ENCODE measurements at regions not wholly inside any gene's neighbourhood (a gene's known extent, or its start where the extent isn't known, plus 50 kb on each side); places are given as distances from the start of the nearest gene placed in this dataset.

DNA sequence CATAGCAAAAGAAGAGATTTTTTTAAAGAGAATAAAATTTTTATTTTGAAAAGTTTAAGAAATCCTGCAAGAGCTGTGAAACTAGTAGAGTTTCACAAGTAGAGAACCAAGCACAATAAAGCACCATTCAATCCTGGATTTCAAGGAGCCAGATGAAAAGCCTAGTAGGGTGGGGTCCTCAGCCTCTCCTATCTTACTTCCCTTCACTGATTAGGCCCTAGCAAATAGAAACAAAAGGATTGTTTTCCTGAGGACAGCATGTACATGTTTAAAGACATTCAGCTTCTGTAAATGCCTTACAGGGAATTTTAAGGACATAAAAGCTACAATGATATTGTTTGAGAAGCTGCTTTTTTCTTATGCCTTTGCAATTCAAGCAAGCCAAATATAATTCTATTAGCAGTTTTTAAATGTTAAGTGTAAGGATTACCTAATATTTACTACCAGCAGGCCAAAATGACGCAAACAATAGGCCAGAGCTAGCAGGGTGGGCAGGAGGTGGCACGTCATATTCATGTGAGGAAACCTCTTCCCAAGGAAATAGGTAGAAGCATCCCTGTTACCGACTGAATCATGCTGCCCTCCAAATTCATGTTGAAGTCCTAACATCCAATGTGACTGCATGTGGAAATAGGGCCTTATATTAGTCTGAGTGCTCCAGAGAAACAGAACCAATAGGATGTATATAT lies 337.6 kb downstream of the MLLT3 start:
- intact Hi-C loops (cut with DNase I): no loop called here
- H3K4me1 ChIP-seq: no peaks in the 10 kb centered on the region
- no peaks in the 10 kb centered on the region for H3K36me3 ChIP-seq
- TF ChIP-seq POLR2AphosphoS5 (IDR thresholded peaks at IDR 0.05; ENCODE audit: insufficient read depth in 1 of 2, low read depth in 1 of 2) (no peak), POLR2A (IDR thresholded peaks at IDR 0.05) (no peak)
- TF ChIP-seq, protein P1, sequence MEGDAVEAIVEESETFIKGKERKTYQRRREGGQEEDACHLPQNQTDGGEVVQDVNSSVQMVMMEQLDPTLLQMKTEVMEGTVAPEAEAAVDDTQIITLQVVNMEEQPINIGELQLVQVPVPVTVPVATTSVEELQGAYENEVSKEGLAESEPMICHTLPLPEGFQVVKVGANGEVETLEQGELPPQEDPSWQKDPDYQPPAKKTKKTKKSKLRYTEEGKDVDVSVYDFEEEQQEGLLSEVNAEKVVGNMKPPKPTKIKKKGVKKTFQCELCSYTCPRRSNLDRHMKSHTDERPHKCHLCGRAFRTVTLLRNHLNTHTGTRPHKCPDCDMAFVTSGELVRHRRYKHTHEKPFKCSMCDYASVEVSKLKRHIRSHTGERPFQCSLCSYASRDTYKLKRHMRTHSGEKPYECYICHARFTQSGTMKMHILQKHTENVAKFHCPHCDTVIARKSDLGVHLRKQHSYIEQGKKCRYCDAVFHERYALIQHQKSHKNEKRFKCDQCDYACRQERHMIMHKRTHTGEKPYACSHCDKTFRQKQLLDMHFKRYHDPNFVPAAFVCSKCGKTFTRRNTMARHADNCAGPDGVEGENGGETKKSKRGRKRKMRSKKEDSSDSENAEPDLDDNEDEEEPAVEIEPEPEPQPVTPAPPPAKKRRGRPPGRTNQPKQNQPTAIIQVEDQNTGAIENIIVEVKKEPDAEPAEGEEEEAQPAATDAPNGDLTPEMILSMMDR (IDR thresholded peaks at IDR 0.05): no peak
- no peak overlapping the region for H3K27ac ChIP-seq
- DNase-seq (ENCODE audit: extremely low spot score in 2 of 2): no peak
- no peaks in the 10 kb centered on the region for H3K9me3 ChIP-seq
- H3K27me3 ChIP-seq: no peaks in the 10 kb centered on the region
- H3K4me3 ChIP-seq: no peak overlapping the region

GRCh38 chr9:20280330-20280729 lies 342.0 kb downstream of the MLLT3 start:
- Histone ChIP-seq H3K36me3 (no peaks in the 10 kb centered on the region), H3K4me1 (no peaks in the 10 kb centered on the region), H3K4me3 (no peak overlapping the region), H3K27me3 (no peaks in the 10 kb centered on the region), H3K27ac (no peak overlapping the region), H3K9me3 (no peaks in the 10 kb centered on the region)
- DNase-seq (ENCODE audit: extremely low spot score in 2 of 2): no peak
- TF ChIP-seq, protein P1 (IDR thresholded peaks at IDR 0.05): no peak
- TF ChIP-seq POLR2A (IDR thresholded peaks at IDR 0.05) (no peak), POLR2AphosphoS5 (IDR thresholded peaks at IDR 0.05; ENCODE audit: insufficient read depth in 1 of 2, low read depth in 1 of 2) (no peak)
- intact Hi-C loops (cut with DNase I): no loop called here

DNA sequence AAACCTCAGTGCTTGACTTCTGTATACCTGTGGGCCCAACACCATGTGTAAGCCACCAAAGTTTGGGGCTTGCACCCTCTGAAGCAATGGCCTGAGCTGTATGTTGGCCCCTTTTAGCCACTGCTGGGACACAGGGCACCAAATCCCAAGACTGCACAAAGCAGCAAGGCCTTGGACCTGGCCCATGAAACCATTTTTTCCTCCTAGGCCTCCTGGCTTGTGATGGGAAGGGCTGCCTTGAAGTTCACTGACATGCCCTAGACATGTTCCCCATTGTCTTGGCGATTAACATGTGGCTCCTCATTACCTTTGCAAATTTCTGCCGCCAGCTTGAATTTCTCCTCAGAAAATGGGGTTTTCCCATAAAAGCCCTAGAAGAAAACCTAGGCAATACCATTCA lies 345.5 kb downstream of the MLLT3 start:
- H3K4me3 ChIP-seq: no peak overlapping the region
- no peak for DNase-seq (ENCODE audit: extremely low spot score in 2 of 2)
- intact Hi-C loops (cut with DNase I): no loop called here
- H3K36me3 ChIP-seq: no peaks in the 10 kb centered on the region
- no peak overlapping the region for H3K27ac ChIP-seq
- no peaks in the 10 kb centered on the region for H3K9me3 ChIP-seq
- no peaks in the 10 kb centered on the region for H3K4me1 ChIP-seq
- H3K27me3 ChIP-seq: no peaks in the 10 kb centered on the region
- TF ChIP-seq POLR2AphosphoS5 (IDR thresholded peaks at IDR 0.05; ENCODE audit: insufficient read depth in 1 of 2, low read depth in 1 of 2) (no peak), POLR2A (IDR thresholded peaks at IDR 0.05) (no peak)
- TF ChIP-seq, protein P1 (IDR thresholded peaks at IDR 0.05): no peak

GRCh38 chr9:20271723-20272122 lies 350.6 kb downstream of the MLLT3 start:
- Histone ChIP-seq H3K9me3 (no peaks in the 10 kb centered on the region), H3K4me3 (no peak overlapping the region), H3K36me3 (no peaks in the 10 kb centered on the region), H3K4me1 (no peaks in the 10 kb centered on the region), H3K27ac (no peak overlapping the region), H3K27me3 (no peaks in the 10 kb centered on the region)
- no peak for DNase-seq (ENCODE audit: extremely low spot score in 2 of 2)
- TF ChIP-seq POLR2AphosphoS5 (IDR thresholded peaks at IDR 0.05; ENCODE audit: insufficient read depth in 1 of 2, low read depth in 1 of 2): no peak
- TF ChIP-seq, protein P1 (IDR thresholded peaks at IDR 0.05): no peak
- TF ChIP-seq POLR2A (IDR thresholded peaks at IDR 0.05): no peak
- intact Hi-C loops (cut with DNase I): no loop called here

DNA sequence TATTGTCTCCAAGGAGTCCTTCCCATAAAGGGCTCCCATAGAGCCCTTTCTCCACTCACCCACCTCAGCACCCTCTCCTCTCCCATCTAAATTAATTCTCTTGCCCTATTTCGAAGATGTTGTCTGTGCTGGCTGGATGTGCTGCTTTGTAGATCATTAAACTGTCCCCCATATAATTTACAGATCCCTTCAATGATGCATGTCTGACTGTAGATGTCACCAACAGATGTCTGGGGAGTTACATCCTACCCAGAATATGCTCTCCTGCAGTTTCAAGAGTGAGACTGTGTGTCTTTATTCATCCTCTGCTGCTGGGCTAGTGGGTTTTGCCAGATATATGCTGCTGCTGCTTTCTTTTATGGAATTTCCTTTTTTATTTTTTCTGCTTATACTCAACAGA lies 351.2 kb downstream of the MLLT3 start:
- Histone ChIP-seq H3K36me3 (no peaks in the 10 kb centered on the region), H3K4me3 (no peak overlapping the region), H3K9me3 (no peaks in the 10 kb centered on the region), H3K4me1 (no peaks in the 10 kb centered on the region), H3K27ac (no peak overlapping the region), H3K27me3 (no peaks in the 10 kb centered on the region)
- TF ChIP-seq, protein P1 (IDR thresholded peaks at IDR 0.05): no peak
- TF ChIP-seq POLR2AphosphoS5 (IDR thresholded peaks at IDR 0.05; ENCODE audit: insufficient read depth in 1 of 2, low read depth in 1 of 2): no peak
- no peak for TF ChIP-seq POLR2A (IDR thresholded peaks at IDR 0.05)
- intact Hi-C loops (cut with DNase I): no loop called here
- no peak for DNase-seq (ENCODE audit: extremely low spot score in 2 of 2)
